ENCODE measurements at regions not wholly inside any gene's neighbourhood (a gene's known extent, or its start where the extent isn't known, plus 50 kb on each side); places are given as distances from the start of the nearest gene placed in this dataset.

- TF ChIP-seq CTCF (conservative IDR thresholded peaks at IDR 0.05; ENCODE audit: low read depth, low read length) (no peak), EZH2 (IDR thresholded peaks at IDR 0.05; ENCODE audit: borderline replicate concordance, low read depth, low read length, poor library complexity, severe bottlenecking) (no peak)
These were observed 148.4 kb downstream of the C5orf15 start for GRCh38 chr5:133819977-133820471.
